Breast epithelium (tissue), 3 donors: ENCODE measurements at regions not wholly inside any gene's neighbourhood (a gene's known extent, or its start where the extent isn't known, plus 50 kb on each side); places are given as distances from the start of the nearest gene placed in this dataset.

ENCODE experiments used
- POLR2AphosphoS5 ChIP-seq, 3 donors: sonication (generic); formaldehyde crosslinking; IDR thresholded peaks; one replicate each; pipeline ENCODE4 v1.6.1; 2017; ENCODE audit warnings: antibody characterized with exemption in 3 of 3
- TF ChIP-seq, protein P1 (sequence below), 3 donors: fragments of 450-650 bp; IDR thresholded peaks; one replicate each; pipeline ENCODE4 v1.5.1; 2016 to 2017; ENCODE audit warnings: antibody characterized with exemption in 3 of 3, mild to moderate bottlenecking in 3 of 3, moderate library complexity in 3 of 3

DNA sequence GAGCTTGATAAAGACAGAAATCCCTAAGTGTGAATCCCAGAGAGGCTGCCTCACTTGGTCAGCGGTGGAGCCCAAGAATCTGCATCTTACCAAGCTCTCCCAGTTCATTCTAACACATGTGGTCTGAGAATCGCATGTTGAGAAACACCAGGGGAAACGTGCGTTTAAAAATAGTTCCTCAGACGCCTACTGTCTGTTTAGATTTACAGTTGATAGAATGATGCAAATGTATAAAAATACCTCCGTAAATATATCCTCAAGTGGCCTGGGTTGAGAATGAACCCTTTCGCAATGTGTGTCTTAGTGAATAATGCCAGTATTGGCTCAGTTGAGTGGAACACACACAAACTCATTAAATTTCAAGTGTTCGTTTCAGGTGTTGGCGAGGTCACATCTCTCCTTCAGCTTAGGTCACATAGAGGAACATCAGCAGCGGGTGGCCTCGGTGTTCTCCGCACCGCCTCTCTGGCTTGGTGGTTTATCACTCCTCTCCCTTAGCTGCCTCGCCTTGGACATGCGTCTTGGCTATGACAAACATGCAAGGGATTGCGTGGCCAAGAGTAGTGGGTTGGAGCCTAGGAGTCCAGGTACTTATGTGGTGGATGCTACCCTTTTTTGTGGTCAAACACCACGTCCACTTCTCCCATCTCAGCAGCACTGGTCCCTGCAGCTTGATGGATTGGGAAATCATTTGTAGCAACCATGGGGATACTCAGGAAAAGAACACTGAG is 117.6 kb upstream of the SPATA13 start:
- TF ChIP-seq, protein P1, sequence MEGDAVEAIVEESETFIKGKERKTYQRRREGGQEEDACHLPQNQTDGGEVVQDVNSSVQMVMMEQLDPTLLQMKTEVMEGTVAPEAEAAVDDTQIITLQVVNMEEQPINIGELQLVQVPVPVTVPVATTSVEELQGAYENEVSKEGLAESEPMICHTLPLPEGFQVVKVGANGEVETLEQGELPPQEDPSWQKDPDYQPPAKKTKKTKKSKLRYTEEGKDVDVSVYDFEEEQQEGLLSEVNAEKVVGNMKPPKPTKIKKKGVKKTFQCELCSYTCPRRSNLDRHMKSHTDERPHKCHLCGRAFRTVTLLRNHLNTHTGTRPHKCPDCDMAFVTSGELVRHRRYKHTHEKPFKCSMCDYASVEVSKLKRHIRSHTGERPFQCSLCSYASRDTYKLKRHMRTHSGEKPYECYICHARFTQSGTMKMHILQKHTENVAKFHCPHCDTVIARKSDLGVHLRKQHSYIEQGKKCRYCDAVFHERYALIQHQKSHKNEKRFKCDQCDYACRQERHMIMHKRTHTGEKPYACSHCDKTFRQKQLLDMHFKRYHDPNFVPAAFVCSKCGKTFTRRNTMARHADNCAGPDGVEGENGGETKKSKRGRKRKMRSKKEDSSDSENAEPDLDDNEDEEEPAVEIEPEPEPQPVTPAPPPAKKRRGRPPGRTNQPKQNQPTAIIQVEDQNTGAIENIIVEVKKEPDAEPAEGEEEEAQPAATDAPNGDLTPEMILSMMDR (IDR thresholded peaks at IDR 0.05) = no peak
- no peak for TF ChIP-seq POLR2AphosphoS5 (IDR thresholded peaks at IDR 0.05)
